MM.1S (cell line): ENCODE measurements at regions not wholly inside any gene's neighbourhood (a gene's known extent, or its start where the extent isn't known, plus 50 kb on each side); places are given as distances from the start of the nearest gene placed in this dataset.

Experiments
- DNase-seq: peaks from one replicate; pipeline ENCODE4 v3.0.0-alpha.2; 2015
- H2AFZ ChIP-seq: fragments of 300-600 bp; sonication (generic); 2 replicates; pipeline ENCODE4 v1.6.0; 2016; ENCODE audit warnings: antibody characterized with exemption, low read length
- H3F3A ChIP-seq: fragments of 300-600 bp; sonication (generic); 2 replicates; pipeline ENCODE4 v1.6.1; 2016; ENCODE audit warnings: mild to moderate bottlenecking, antibody characterized with exemption, low read length, moderate library complexity, mixed read lengths; ENCODE audit not compliant: insufficient read depth
- H3K27ac ChIP-seq: fragments of 300-600 bp; sonication (generic); 2 replicates; pipeline ENCODE4 v1.5.1; 2016; ENCODE audit warnings: mild to moderate bottlenecking, low read length
- H3K27me3 ChIP-seq: fragments of 300-600 bp; sonication (generic); replicated peaks from 2 replicates; pipeline ENCODE4 v1.6.0; 2016; ENCODE audit warnings: low read length; ENCODE audit not compliant: insufficient read depth
- H3K36me3 ChIP-seq: fragments of 300-600 bp; sonication (generic); replicated peaks from 2 replicates; pipeline ENCODE4 v1.6.1; 2016; ENCODE audit warnings: mild to moderate bottlenecking, low read length, mixed read lengths; ENCODE audit not compliant: insufficient read depth
- H3K4me1 ChIP-seq: fragments of 300-600 bp; sonication (generic); 2 replicates; pipeline ENCODE4 v1.6.1; 2016; ENCODE audit warnings: low read length, mixed read lengths
- H3K4me2 ChIP-seq: fragments of 300-600 bp; sonication (generic); 2 replicates; pipeline ENCODE4 v1.6.0; 2016; ENCODE audit warnings: low read depth, low read length
- H3K4me3 ChIP-seq: fragments of 300-600 bp; sonication (generic); 2 replicates; pipeline ENCODE4 v1.5.1; 2016; ENCODE audit warnings: low read length, mixed read lengths
- H3K79me2 ChIP-seq: fragments of 300-600 bp; sonication (generic); 2 replicates; pipeline ENCODE4 v1.6.1; 2016; ENCODE audit warnings: mixed run types, low read length, mixed read lengths
- H3K9ac ChIP-seq: fragments of 300-600 bp; sonication (generic); 2 replicates; pipeline ENCODE4 v1.6.1; 2016; ENCODE audit warnings: low read length, mixed read lengths
- H3K9me2 ChIP-seq: fragments of 300-600 bp; sonication (generic); replicated peaks from 2 replicates; pipeline ENCODE4 v1.6.1; 2016; ENCODE audit warnings: mild to moderate bottlenecking, low read length, mixed read lengths; ENCODE audit not compliant: insufficient read depth
- H3K9me3 ChIP-seq: fragments of 300-600 bp; sonication (generic); replicated peaks from 2 replicates; pipeline ENCODE4 v1.6.1; 2016; ENCODE audit warnings: mild to moderate bottlenecking, low read length, mixed read lengths; ENCODE audit not compliant: insufficient read depth
- H4K20me1 ChIP-seq: fragments of 300-600 bp; sonication (generic); 2 replicates; pipeline ENCODE4 v1.6.1; 2016; ENCODE audit warnings: mild to moderate bottlenecking, low read length, moderate library complexity, mixed read lengths; ENCODE audit not compliant: insufficient read depth
- CTCF ChIP-seq: fragments of 300-600 bp; sonication (generic); IDR thresholded peaks from 2 replicates; pipeline ENCODE4 v1.5.1; 2016; ENCODE audit warnings: antibody characterized with exemption, low read length, mixed read lengths
- EZH2 ChIP-seq: fragments of 300-600 bp; sonication (generic); optimal IDR thresholded peaks from 2 replicates; pipeline ENCODE3; 2017; ENCODE audit warnings: low read depth, mild to moderate bottlenecking, antibody characterized with exemption, low read length, mixed read lengths
- EZH2phosphoT487 ChIP-seq: fragments of 300-600 bp; sonication (generic); IDR thresholded peaks from 2 replicates; pipeline ENCODE4 v1.6.1; 2018; ENCODE audit warnings: antibody characterized with exemption, low read length

GRCh38 chr3:162134571-162134970 lies 638.0 kb downstream of the OTOL1 start:
- Histone ChIP-seq H3K9ac (no peak overlapping the region), H3F3A (no peaks in the 10 kb centered on the region), H3K27ac (peak overlapping the region; percentile 2; the same call in 1 of the 2 replicates), H3K9me3 (no peaks in the 10 kb centered on the region), H4K20me1 (no peaks in the 10 kb centered on the region), H3K4me3 (no peak overlapping the region), H2AFZ (peak overlapping the region; percentile 1; the same call in 1 of the 2 replicates), H3K79me2 (no peaks in the 10 kb centered on the region), H3K4me1 (no peaks in the 10 kb centered on the region), H3K4me2 (peak overlapping the region; percentile 32), H3K36me3 (no peaks in the 10 kb centered on the region), H3K27me3 (no peaks in the 10 kb centered on the region), H3K9me2 (no peaks in the 10 kb centered on the region)
- peak; percentile 58 for DNase-seq
- no peak for TF ChIP-seq EZH2
- no peak for TF ChIP-seq CTCF
- no peak for TF ChIP-seq EZH2phosphoT487

GRCh38 chr3:162136136-162136535 lies 639.5 kb downstream of the OTOL1 start:
- H3K4me3 ChIP-seq = no peak overlapping the region
- H3F3A ChIP-seq = no peaks in the 10 kb centered on the region
- no peaks in the 10 kb centered on the region for H3K79me2 ChIP-seq
- H4K20me1 ChIP-seq = no peaks in the 10 kb centered on the region
- no peak overlapping the region for H3K4me2 ChIP-seq
- H3K9me2 ChIP-seq = no peaks in the 10 kb centered on the region
- H2AFZ ChIP-seq = no peak overlapping the region
- no peak overlapping the region for H3K27ac ChIP-seq
- H3K9ac ChIP-seq = no peak overlapping the region
- no peaks in the 10 kb centered on the region for H3K36me3 ChIP-seq
- no peak for TF ChIP-seq CTCF
- TF ChIP-seq EZH2 = no peak
- TF ChIP-seq EZH2phosphoT487 = no peak
- H3K4me1 ChIP-seq = no peaks in the 10 kb centered on the region
- no peak for DNase-seq
- H3K9me3 ChIP-seq = no peaks in the 10 kb centered on the region
- H3K27me3 ChIP-seq = no peaks in the 10 kb centered on the region

- TF ChIP-seq EZH2 (no peak), EZH2phosphoT487 (no peak), CTCF (no peak)
- no peaks in the 10 kb centered on the region for H3K9me2 ChIP-seq
- H3K27me3 ChIP-seq = no peaks in the 10 kb centered on the region
These were observed 641.9 kb downstream of the OTOL1 start for GRCh38 chr3:162138509-162138908.

GRCh38 chr3:162139841-162140240 lies 643.2 kb downstream of the OTOL1 start:
- Histone ChIP-seq H3K9ac (no peak overlapping the region), H4K20me1 (no peaks in the 10 kb centered on the region), H3K27ac (no peak overlapping the region), H3K4me2 (no peak overlapping the region), H3F3A (no peaks in the 10 kb centered on the region), H3K9me3 (no peaks in the 10 kb centered on the region), H3K79me2 (no peaks in the 10 kb centered on the region), H3K36me3 (no peaks in the 10 kb centered on the region), H3K4me1 (no peaks in the 10 kb centered on the region), H2AFZ (no peak overlapping the region), H3K27me3 (no peaks in the 10 kb centered on the region), H3K4me3 (no peak overlapping the region), H3K9me2 (no peaks in the 10 kb centered on the region)
- DNase-seq = no peak
- TF ChIP-seq EZH2phosphoT487 = no peak
- TF ChIP-seq EZH2 = no peak
- TF ChIP-seq CTCF = no peak

More at GRCh38 chr3:162138509-162138908, 641.9 kb downstream of the OTOL1 start:
- Histone ChIP-seq H3K27ac (no peak overlapping the region), H3K4me3 (no peak overlapping the region), H3F3A (no peaks in the 10 kb centered on the region), H3K36me3 (no peaks in the 10 kb centered on the region), H2AFZ (no peak overlapping the region), H3K79me2 (no peaks in the 10 kb centered on the region), H3K9me3 (no peaks in the 10 kb centered on the region), H3K4me1 (no peaks in the 10 kb centered on the region), H3K4me2 (no peak overlapping the region), H3K9ac (no peak overlapping the region), H4K20me1 (no peaks in the 10 kb centered on the region)
- no peak for DNase-seq
